ENCODE measurements at regions not wholly inside any gene's neighbourhood (a gene's known extent, or its start where the extent isn't known, plus 50 kb on each side); places are given as distances from the start of the nearest gene placed in this dataset.

GRCh38 chr2:102078773-102079172 is 63.8 kb upstream of the IL1R1 start:
- H2AFZ ChIP-seq (ENCODE audit: insufficient read depth, low read depth, low read length, poor library complexity, severe bottlenecking), result no peak overlapping the region
- Mint-ChIP-seq H3K4me3 (no peak overlapping the region), H3K4me1 (peaks cover 22% of the 10 kb centered on the region), H3K27me3 (peaks cover 15% of the 10 kb centered on the region), H3K27ac (no peak overlapping the region), H3K9me3 (ENCODE audit: insufficient read depth) (no peaks in the 10 kb centered on the region)
- no peaks in the 10 kb centered on the region for H3K9me3 ChIP-seq (ENCODE audit: control extremely low read depth in 1 of 3, control insufficient read depth in 2 of 3, insufficient read depth in 1 of 3, low read length in 2 of 3)
- no peak for DNase-seq
- no peak overlapping the region for H3K4me2 ChIP-seq (replicated peaks; ENCODE audit: low read depth, low read length, poor library complexity, severe bottlenecking)
- H3K36me3 ChIP-seq (replicated peaks in 1 of 2; ENCODE audit: control extremely low read depth in 1 of 2, control insufficient read depth in 1 of 2, extremely low read depth in 1 of 2, insufficient read depth in 2 of 2, low read length in 1 of 2), result no peaks in the 10 kb centered on the region
- no peak overlapping the region for H3K27ac ChIP-seq (ENCODE audit: low read length in 2 of 2)
- no peak for ATAC-seq (ENCODE audit: low read depth)
- H3K4me3 ChIP-seq (ENCODE audit: control extremely low read depth in 1 of 5, extremely low read depth in 1 of 5, insufficient read depth in 1 of 5, low read depth in 2 of 5, low read length in 4 of 5), result no peak overlapping the region
- H3K27me3 ChIP-seq (replicated peaks in 1 of 4; ENCODE audit: control extremely low read depth in 1 of 4, control insufficient read depth in 3 of 4, insufficient read depth in 4 of 4, low read length in 3 of 4), result peaks cover 0 to 3% (median 1%) of the 10 kb centered on the region in 4 experiments
- H4K20me1 ChIP-seq (ENCODE audit: control insufficient read depth, insufficient read depth, low read length, poor library complexity, severe bottlenecking), result no peaks in the 10 kb centered on the region
- no peak for TF ChIP-seq EZH2 (IDR thresholded peaks at IDR 0.05; ENCODE audit: borderline replicate concordance, insufficient read depth, low read depth, low read length, poor library complexity, severe bottlenecking)
- no peak for TF ChIP-seq CTCF (IDR thresholded peaks at IDR 0.05)
- POLR2A ChIA-PET, result no interaction called here
- CTCF ChIA-PET, result no interaction called here
- no peaks in the 10 kb centered on the region for H3K79me2 ChIP-seq (ENCODE audit: control insufficient read depth, insufficient read depth, low read length)
- peaks cover 15 to 19% of the 10 kb centered on the region in 2 donors for H3K4me1 ChIP-seq (ENCODE audit: control insufficient read depth in 2 of 2, insufficient read depth in 2 of 2, low read length in 2 of 2)
- intact Hi-C loops (cut with micrococcal nuclease), result no loop called here
- H3K9ac ChIP-seq (ENCODE audit: low read length), result no peak overlapping the region

- TF ChIP-seq CTCF (IDR thresholded peaks at IDR 0.05) (no peak), EZH2 (IDR thresholded peaks at IDR 0.05; ENCODE audit: borderline replicate concordance, insufficient read depth, low read depth, low read length, poor library complexity, severe bottlenecking) (no peak)
- no peak overlapping the region for H3K9ac ChIP-seq (ENCODE audit: low read length)
- Mint-ChIP-seq H3K4me3 (no peak overlapping the region), H3K27ac (no peak overlapping the region), H3K4me1 (peaks cover 16% of the 10 kb centered on the region), H3K9me3 (ENCODE audit: insufficient read depth) (no peaks in the 10 kb centered on the region), H3K27me3 (peaks cover 24% of the 10 kb centered on the region)
- H3K36me3 ChIP-seq (replicated peaks in 1 of 2; ENCODE audit: control extremely low read depth in 1 of 2, control insufficient read depth in 1 of 2, extremely low read depth in 1 of 2, insufficient read depth in 2 of 2, low read length in 1 of 2), result no peaks in the 10 kb centered on the region
- peaks cover 9 to 16% of the 10 kb centered on the region in 2 donors for H3K4me1 ChIP-seq (ENCODE audit: control insufficient read depth in 2 of 2, insufficient read depth in 2 of 2, low read length in 2 of 2)
- 83% methylated on average over 1 of the region's 6 CpGs for WGBS (ENCODE audit: insufficient coverage)
- intact Hi-C loops (cut with micrococcal nuclease), result no loop called here
- no peak overlapping the region for H3K4me3 ChIP-seq (ENCODE audit: control extremely low read depth in 1 of 5, extremely low read depth in 1 of 5, insufficient read depth in 1 of 5, low read depth in 2 of 5, low read length in 4 of 5)
- POLR2A ChIA-PET, result no interaction called here
- no peak overlapping the region for H2AFZ ChIP-seq (ENCODE audit: insufficient read depth, low read depth, low read length, poor library complexity, severe bottlenecking)
- peaks cover 0 to 3% (median 1%) of the 10 kb centered on the region in 4 experiments for H3K27me3 ChIP-seq (replicated peaks in 1 of 4; ENCODE audit: control extremely low read depth in 1 of 4, control insufficient read depth in 3 of 4, insufficient read depth in 4 of 4, low read length in 3 of 4)
- no peaks in the 10 kb centered on the region for H3K9me3 ChIP-seq (ENCODE audit: control extremely low read depth in 1 of 3, control insufficient read depth in 2 of 3, insufficient read depth in 1 of 3, low read length in 2 of 3)
- DNase-seq, result no peak
- CTCF ChIA-PET, result no interaction called here
- ATAC-seq (ENCODE audit: low read depth), result no peak
- H4K20me1 ChIP-seq (ENCODE audit: control insufficient read depth, insufficient read depth, low read length, poor library complexity, severe bottlenecking), result no peaks in the 10 kb centered on the region
- no peak overlapping the region for H3K4me2 ChIP-seq (replicated peaks; ENCODE audit: low read depth, low read length, poor library complexity, severe bottlenecking)
- no peaks in the 10 kb centered on the region for H3K79me2 ChIP-seq (ENCODE audit: control insufficient read depth, insufficient read depth, low read length)
- H3K27ac ChIP-seq (ENCODE audit: low read length in 2 of 2), result no peak overlapping the region
Observed at GRCh38 chr2:102080451-102081242, 61.9 kb upstream of the IL1R1 start.
